Type B pancreatic cell (in vitro differentiated cells): ENCODE measurements at regions not wholly inside any gene's neighbourhood (a gene's known extent, or its start where the extent isn't known, plus 50 kb on each side); places are given as distances from the start of the nearest gene placed in this dataset.

Experiments used
- DNase-seq: peaks from one replicate; pipeline ENCODE4 v3.0.0; 2021; ENCODE audit warnings: mixed read lengths; ENCODE audit not compliant: unreplicated experiment; ENCODE audit errors: extremely low spot score
- H3K27ac Mint-ChIP-seq: 2 replicates; pipeline ENCODE4 v1.8.0; 2021; ENCODE audit warnings: mild to moderate bottlenecking, mixed read lengths
- H3K27me3 Mint-ChIP-seq: 2 replicates; pipeline ENCODE4 v1.8.0; 2021; ENCODE audit warnings: mixed read lengths
- H3K36me3 Mint-ChIP-seq: 2 replicates; pipeline ENCODE4 v1.8.0; 2021; ENCODE audit warnings: mixed read lengths
- H3K4me1 Mint-ChIP-seq: one replicate; pipeline ENCODE4 v1.8.0; 2021; ENCODE audit warnings: mixed read lengths; ENCODE audit not compliant: unreplicated experiment
- H3K4me3 Mint-ChIP-seq: 2 replicates; pipeline ENCODE4 v1.8.0; 2021; ENCODE audit warnings: mild to moderate bottlenecking, mixed read lengths
- H3K9me3 Mint-ChIP-seq: 2 replicates; pipeline ENCODE4 v1.8.0; 2021; ENCODE audit warnings: mixed read lengths
- CTCF ChIP-seq: fragments of 200-600 bp; sonication (generic); conservative IDR thresholded peaks from 2 replicates; pipeline ENCODE4 v1.5.0; 2021; ENCODE audit warnings: antibody characterized with exemption, mild to moderate bottlenecking

DNA sequence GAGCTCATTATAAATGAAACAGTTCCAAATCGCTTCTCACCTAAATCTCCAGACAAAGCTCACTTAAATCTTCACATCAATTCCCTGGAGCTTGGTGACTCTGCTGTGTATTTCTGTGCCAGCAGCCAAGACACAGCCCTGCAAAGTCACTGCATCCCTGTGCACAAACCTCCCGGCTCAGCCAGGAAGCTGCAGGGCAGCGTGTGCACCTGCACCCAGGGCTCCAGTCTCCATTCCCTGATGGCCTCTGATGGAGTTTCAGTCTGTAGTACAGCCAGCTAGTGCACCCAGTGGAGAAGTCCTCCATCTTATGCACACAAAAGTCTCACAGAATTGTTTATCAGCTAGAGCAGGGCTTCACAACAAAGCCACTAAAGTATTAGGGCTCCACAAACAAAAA lies 51.1 kb upstream of the PRSS58 start:
- Mint-ChIP-seq H3K36me3 (no peaks in the 10 kb centered on the region), H3K4me3 (no peak overlapping the region), H3K27me3 (peaks cover 2% of the 10 kb centered on the region), H3K9me3 (no peaks in the 10 kb centered on the region), H3K4me1 (no peaks in the 10 kb centered on the region), H3K27ac (no peak overlapping the region)
- no peak for DNase-seq
- no peak for TF ChIP-seq CTCF

DNA sequence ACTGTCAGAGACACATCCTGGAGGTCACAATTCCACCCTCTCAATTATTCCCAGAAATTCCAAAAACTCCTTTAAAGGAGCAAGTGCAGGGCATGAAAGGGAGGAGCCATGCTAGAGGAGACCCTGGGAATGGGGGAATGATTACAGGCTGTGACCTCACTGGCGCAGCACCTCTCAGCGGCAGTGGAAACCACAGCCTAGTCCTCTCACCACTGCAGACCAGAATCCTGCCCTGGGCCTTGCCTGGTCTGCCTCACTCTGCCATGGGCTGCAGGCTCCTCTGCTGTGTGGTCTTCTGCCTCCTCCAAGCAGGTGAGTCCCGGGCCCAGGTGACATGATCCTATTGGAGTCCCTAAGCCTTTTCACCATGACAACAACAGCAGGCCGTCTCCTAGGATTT lies 50.5 kb upstream of the PRSS58 start:
- Mint-ChIP-seq H3K4me3 (no peak overlapping the region), H3K27ac (no peak overlapping the region), H3K9me3 (no peaks in the 10 kb centered on the region), H3K4me1 (no peaks in the 10 kb centered on the region), H3K36me3 (no peaks in the 10 kb centered on the region), H3K27me3 (peaks cover 6% of the 10 kb centered on the region)
- no peak for DNase-seq
- TF ChIP-seq CTCF, result no peak
